Neural progenitor cell (in vitro differentiated cells): ENCODE measurements at regions not wholly inside any gene's neighbourhood (a gene's known extent, or its start where the extent isn't known, plus 50 kb on each side); places are given as distances from the start of the nearest gene placed in this dataset.
A peak's percentile ranks its signal among the peaks of the same experiment; 100 is the strongest.

Source experiments
- DNase-seq: peaks from one replicate; pipeline ENCODE4 v3.0.0-alpha.2; 2016; ENCODE audit warnings: low spot score
- H2AFZ ChIP-seq: fragments of 200-600 bp; sonication (generic); replicated peaks from 2 replicates; pipeline ENCODE4 v1.6.1; 2016; ENCODE audit warnings: antibody characterized with exemption
- H3F3A ChIP-seq: fragments of 200-600 bp; sonication (generic); 2 replicates; pipeline ENCODE4 v1.6.1; 2016; ENCODE audit warnings: antibody characterized with exemption, low read depth
- H3K27ac ChIP-seq: fragments of 200-600 bp; sonication (generic); 2 replicates; pipeline ENCODE4 v1.5.1; 2016; ENCODE audit warnings: mild to moderate bottlenecking
- H3K27me3 ChIP-seq: fragments of 200-600 bp; sonication (generic); 2 replicates; pipeline ENCODE4 v1.6.1; 2016; ENCODE audit warnings: mild to moderate bottlenecking, moderate library complexity
- H3K36me3 ChIP-seq: fragments of 200-600 bp; sonication (generic); 2 replicates; pipeline ENCODE4 v1.5.1; 2016
- H3K4me1 ChIP-seq: fragments of 200-600 bp; sonication (generic); 2 replicates; pipeline ENCODE4 v1.6.1; 2016; ENCODE audit warnings: mixed run types
- H3K4me2 ChIP-seq: fragments of 200-600 bp; sonication (generic); 2 replicates; pipeline ENCODE4 v1.6.1; 2016
- H3K4me3 ChIP-seq: fragments of 200-600 bp; sonication (generic); 2 replicates; pipeline ENCODE4 v1.5.1; 2016
- H3K79me2 ChIP-seq: fragments of 200-600 bp; sonication (generic); 2 replicates; pipeline ENCODE4 v1.6.1; 2016; ENCODE audit warnings: low read depth
- H3K9ac ChIP-seq: fragments of 200-600 bp; sonication (generic); 2 replicates; pipeline ENCODE4 v1.6.1; 2016
- H3K9me3 ChIP-seq: fragments of 200-600 bp; sonication (generic); 2 replicates; pipeline ENCODE4 v1.5.1; 2016; ENCODE audit warnings: low read depth
- H4K20me1 ChIP-seq: fragments of 200-600 bp; sonication (generic); 2 replicates; pipeline ENCODE4 v1.6.1; 2016; ENCODE audit warnings: low read depth
- H3K27ac Mint-ChIP-seq: 3 replicates; pipeline ENCODE4 v1.8.0; 2021; ENCODE audit warnings: mixed read lengths
- H3K27me3 Mint-ChIP-seq: 2 replicates; pipeline ENCODE4 v1.8.0; 2022; ENCODE audit warnings: low read depth, mild to moderate bottlenecking, inconsistent platforms, moderate library complexity, mixed read lengths; ENCODE audit not compliant: insufficient read depth
- H3K36me3 Mint-ChIP-seq: 3 replicates; pipeline ENCODE4 v1.8.0; 2021; ENCODE audit warnings: mixed read lengths
- H3K4me1 Mint-ChIP-seq: 3 replicates; pipeline ENCODE4 v1.8.0; 2021; ENCODE audit warnings: mixed read lengths
- H3K4me3 Mint-ChIP-seq: 3 replicates; pipeline ENCODE4 v1.8.0; 2021; ENCODE audit warnings: mild to moderate bottlenecking, moderate library complexity, mixed read lengths
- H3K9me3 Mint-ChIP-seq: 3 replicates; pipeline ENCODE4 v1.8.0; 2020; ENCODE audit warnings: mixed read lengths
- EZH2 ChIP-seq: fragments of 200-600 bp; sonication (generic); IDR thresholded peaks from 2 replicates; pipeline ENCODE4 v1.6.1; 2017; ENCODE audit warnings: antibody characterized with exemption, mild to moderate bottlenecking, moderate library complexity
- EZH2phosphoT487 ChIP-seq: fragments of 200-600 bp; sonication (generic); IDR thresholded peaks from 2 replicates; pipeline ENCODE4 v1.6.1; 2017; ENCODE audit warnings: antibody characterized with exemption
- TF ChIP-seq, protein P1 (sequence below): fragments of 200-600 bp; sonication (generic); IDR thresholded peaks from 2 replicates; pipeline ENCODE4 v1.5.1; 2017; ENCODE audit warnings: antibody characterized with exemption, mild to moderate bottlenecking

DNA sequence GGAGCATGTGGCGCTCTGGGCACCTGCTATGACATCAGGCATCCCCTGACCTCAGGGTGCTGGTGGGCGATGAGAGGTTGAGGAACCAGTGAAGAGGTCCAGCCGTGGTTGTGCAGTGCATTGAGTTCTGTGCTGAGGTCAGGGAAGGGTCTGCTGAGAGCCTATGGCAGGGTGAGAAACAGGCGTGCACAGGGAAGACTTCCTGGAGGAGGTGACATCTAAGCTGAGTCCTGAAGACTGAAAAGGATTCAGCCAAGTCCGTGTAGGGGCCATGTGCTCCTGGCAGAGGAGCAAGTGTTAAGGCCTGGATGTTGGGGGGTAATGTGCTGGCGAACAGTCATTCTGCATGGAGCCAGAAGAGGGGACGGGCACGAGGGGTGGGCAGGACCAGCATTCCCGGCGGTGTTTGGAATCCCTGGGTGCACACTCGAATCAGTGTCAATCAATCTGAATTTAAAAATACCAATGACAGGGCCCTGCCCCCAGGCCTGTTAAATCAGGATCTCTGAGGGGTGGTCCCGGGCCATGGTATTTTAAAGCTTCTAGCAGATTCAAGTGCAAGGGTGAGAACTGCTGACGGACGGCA, 65.8 kb upstream of the CIBAR2 start:
- H4K20me1 ChIP-seq: peaks cover 21% of the 10 kb centered on the region
- H3F3A ChIP-seq: no peaks in the 10 kb centered on the region
- no peak for DNase-seq
- Mint-ChIP-seq H3K9me3 (no peaks in the 10 kb centered on the region), H3K36me3 (peaks cover 4% of the 10 kb centered on the region), H3K27ac (peak overlapping the region; percentile 29), H3K4me1 (peaks cover 50% of the 10 kb centered on the region), H3K27me3 (peaks cover 14% of the 10 kb centered on the region), H3K4me3 (no peak overlapping the region)
- TF ChIP-seq, protein P1, sequence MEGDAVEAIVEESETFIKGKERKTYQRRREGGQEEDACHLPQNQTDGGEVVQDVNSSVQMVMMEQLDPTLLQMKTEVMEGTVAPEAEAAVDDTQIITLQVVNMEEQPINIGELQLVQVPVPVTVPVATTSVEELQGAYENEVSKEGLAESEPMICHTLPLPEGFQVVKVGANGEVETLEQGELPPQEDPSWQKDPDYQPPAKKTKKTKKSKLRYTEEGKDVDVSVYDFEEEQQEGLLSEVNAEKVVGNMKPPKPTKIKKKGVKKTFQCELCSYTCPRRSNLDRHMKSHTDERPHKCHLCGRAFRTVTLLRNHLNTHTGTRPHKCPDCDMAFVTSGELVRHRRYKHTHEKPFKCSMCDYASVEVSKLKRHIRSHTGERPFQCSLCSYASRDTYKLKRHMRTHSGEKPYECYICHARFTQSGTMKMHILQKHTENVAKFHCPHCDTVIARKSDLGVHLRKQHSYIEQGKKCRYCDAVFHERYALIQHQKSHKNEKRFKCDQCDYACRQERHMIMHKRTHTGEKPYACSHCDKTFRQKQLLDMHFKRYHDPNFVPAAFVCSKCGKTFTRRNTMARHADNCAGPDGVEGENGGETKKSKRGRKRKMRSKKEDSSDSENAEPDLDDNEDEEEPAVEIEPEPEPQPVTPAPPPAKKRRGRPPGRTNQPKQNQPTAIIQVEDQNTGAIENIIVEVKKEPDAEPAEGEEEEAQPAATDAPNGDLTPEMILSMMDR: no peak
- TF ChIP-seq EZH2phosphoT487 (no peak), EZH2 (no peak)
- no peak overlapping the region for H2AFZ ChIP-seq
- peaks cover 12% of the 10 kb centered on the region for H3K79me2 ChIP-seq
- H3K36me3 ChIP-seq: no peaks in the 10 kb centered on the region
- no peaks in the 10 kb centered on the region for H3K27me3 ChIP-seq
- H3K4me3 ChIP-seq: no peak overlapping the region
- no peak overlapping the region for H3K4me2 ChIP-seq
- no peaks in the 10 kb centered on the region for H3K9me3 ChIP-seq
- no peak overlapping the region for H3K9ac ChIP-seq
- H3K4me1 ChIP-seq: peaks cover 16% of the 10 kb centered on the region
- no peak overlapping the region for H3K27ac ChIP-seq

DNA sequence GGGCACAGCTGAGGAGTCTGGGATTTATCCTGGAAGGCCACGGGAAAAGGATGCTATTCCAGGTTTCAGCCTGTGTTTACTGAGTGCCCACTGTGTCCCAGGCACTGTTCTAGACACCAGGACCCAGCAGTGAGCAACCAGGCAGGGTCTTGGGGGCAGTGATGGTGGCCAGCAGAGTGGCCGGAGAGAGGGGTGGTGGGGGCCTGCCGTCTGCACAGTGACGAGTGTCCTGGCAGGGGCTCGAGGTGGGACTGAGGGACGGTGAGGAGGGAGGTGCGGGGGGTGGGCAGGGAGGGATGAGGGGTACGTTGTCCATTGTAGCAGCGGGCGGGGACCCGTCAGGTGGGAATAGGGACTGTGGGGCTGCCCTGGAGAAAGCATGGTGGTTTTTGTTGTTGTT, 66.3 kb upstream of the CIBAR2 start:
- Histone ChIP-seq H4K20me1 (peaks cover 16% of the 10 kb centered on the region), H3K27ac (no peak overlapping the region), H3F3A (no peaks in the 10 kb centered on the region), H3K4me2 (no peak overlapping the region), H3K27me3 (no peaks in the 10 kb centered on the region), H3K79me2 (peaks cover 11% of the 10 kb centered on the region), H3K9ac (no peak overlapping the region), H3K9me3 (no peaks in the 10 kb centered on the region), H2AFZ (no peak overlapping the region), H3K4me3 (no peak overlapping the region), H3K4me1 (peaks cover 16% of the 10 kb centered on the region), H3K36me3 (no peaks in the 10 kb centered on the region)
- Mint-ChIP-seq H3K27me3 (peaks cover 11% of the 10 kb centered on the region), H3K9me3 (peaks cover 2% of the 10 kb centered on the region), H3K4me1 (peaks cover 45% of the 10 kb centered on the region), H3K36me3 (peaks cover 7% of the 10 kb centered on the region), H3K4me3 (no peak overlapping the region), H3K27ac (no peak overlapping the region)
- TF ChIP-seq EZH2 (no peak), EZH2phosphoT487 (no peak)
- TF ChIP-seq, protein P1: no peak
- no peak for DNase-seq

DNA sequence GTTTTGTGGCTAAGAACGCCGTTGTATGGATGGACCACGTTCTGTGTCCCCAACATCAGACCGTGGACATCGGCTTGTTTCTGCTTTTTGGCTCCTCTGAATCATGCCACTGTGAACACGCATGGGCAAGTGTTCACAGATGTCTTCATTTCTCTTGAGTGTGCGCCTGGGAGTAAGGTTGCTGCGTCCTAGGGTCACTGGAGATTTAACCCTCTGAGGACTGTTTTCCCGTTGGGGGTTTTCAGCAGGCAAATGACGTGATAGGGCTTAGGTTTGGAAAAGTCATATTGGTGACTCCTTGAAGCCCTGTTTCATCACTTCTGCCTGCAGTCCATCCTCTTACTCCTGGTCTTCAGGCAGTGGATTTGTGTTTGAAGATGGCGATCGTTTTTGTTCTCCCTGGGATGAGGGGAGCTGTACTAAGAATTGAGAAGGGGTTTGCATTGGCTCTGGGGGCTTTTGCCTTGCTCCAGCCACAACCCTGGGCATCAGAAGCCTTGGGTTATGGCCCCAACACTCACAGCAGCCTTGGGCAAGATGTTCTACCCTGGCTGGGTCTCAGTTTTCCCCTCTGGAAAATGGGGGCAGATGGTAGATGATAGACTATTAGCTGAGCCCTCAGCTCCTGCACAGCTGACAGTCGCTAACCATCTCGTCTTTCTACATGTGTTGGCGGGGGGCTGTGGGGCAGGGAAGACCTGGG, 67.2 kb upstream of the CIBAR2 start:
- peaks cover 16% of the 10 kb centered on the region for H3K36me3 Mint-ChIP-seq
- Histone ChIP-seq H2AFZ (no peak overlapping the region), H3K4me3 (no peak overlapping the region), H3K79me2 (peaks cover 6% of the 10 kb centered on the region), H4K20me1 (peaks cover 7% of the 10 kb centered on the region), H3K9ac (no peak overlapping the region), H3K36me3 (no peaks in the 10 kb centered on the region), H3K4me2 (no peak overlapping the region), H3K27me3 (no peaks in the 10 kb centered on the region), H3K4me1 (peaks cover 8% of the 10 kb centered on the region), H3K9me3 (peaks cover 3% of the 10 kb centered on the region), H3F3A (no peaks in the 10 kb centered on the region), H3K27ac (no peak overlapping the region)
- peaks cover 36% of the 10 kb centered on the region for H3K4me1 Mint-ChIP-seq
- no peak for DNase-seq
- H3K9me3 Mint-ChIP-seq: peaks cover 11% of the 10 kb centered on the region
- H3K27ac Mint-ChIP-seq: peak overlapping the region; percentile 52
- no peak for TF ChIP-seq EZH2phosphoT487
- TF ChIP-seq, protein P1: no peak
- no peak for TF ChIP-seq EZH2
- H3K27me3 Mint-ChIP-seq: peaks cover 7% of the 10 kb centered on the region
- no peak overlapping the region for H3K4me3 Mint-ChIP-seq
